GM12891 (cell line): ENCODE measurements at regions not wholly inside any gene's neighbourhood (a gene's known extent, or its start where the extent isn't known, plus 50 kb on each side); places are given as distances from the start of the nearest gene placed in this dataset.

Source experiments
- DNase-seq: peaks from one replicate; pipeline ENCODE4 v3.0.0; 2011; ENCODE audit warnings: low spot score; ENCODE audit not compliant: insufficient read length
- FAIRE-seq: peaks from 2 replicates; lab custom pipeline; 2011; peaks lifted over from hg19 to GRCh38; lab: Jason Lieb, UNC
- PAX5 ChIP-seq: IDR thresholded peaks from 2 replicates; pipeline ENCODE4 v1.6.1; 2011; ENCODE audit warnings: low read length, moderate library complexity, mild to moderate bottlenecking; ENCODE audit not compliant: insufficient read depth, severe bottlenecking
- POLR2A ChIP-seq: IDR thresholded peaks from 2 replicates; pipeline ENCODE4 v1.6.1; 2011; ENCODE audit warnings: low read depth, low read length, control low read depth
- POLR2AphosphoS5 ChIP-seq: IDR thresholded peaks from 2 replicates; pipeline ENCODE4 v1.6.1; 2011; ENCODE audit warnings: low read depth, low read length, control low read depth
- POU2F2 ChIP-seq: IDR thresholded peaks from 2 replicates; pipeline ENCODE4 v1.6.1; 2011; ENCODE audit warnings: low read depth, mild to moderate bottlenecking, control low read depth, low read length, moderate library complexity
- SPI1 ChIP-seq: IDR thresholded peaks from 2 replicates; pipeline ENCODE4 v1.6.1; 2011; ENCODE audit warnings: low read depth, low read length, control low read depth
- TAF1 ChIP-seq: IDR thresholded peaks from 2 replicates; pipeline ENCODE4 v1.6.1; 2011; ENCODE audit warnings: low read depth, low read length, control low read depth

DNA sequence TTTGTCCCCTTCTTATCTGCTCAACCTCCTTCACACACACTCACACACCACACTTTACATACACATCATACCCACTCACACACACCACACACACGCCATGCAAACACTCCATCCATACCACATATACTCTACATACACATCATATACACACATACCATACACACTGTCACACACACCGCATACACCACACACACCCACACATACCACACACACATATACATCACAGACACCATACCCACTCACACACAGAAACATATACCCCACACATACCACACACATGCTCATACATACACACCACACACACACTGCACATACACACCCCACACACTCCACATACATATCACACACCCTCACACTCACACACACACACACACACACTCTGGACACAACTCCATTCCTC lies 54.3 kb upstream of the ACP3 start:
- no peak for DNase-seq
- no peak for TF ChIP-seq SPI1
- TF ChIP-seq TAF1 = no peak
- no peak for TF ChIP-seq POLR2A
- TF ChIP-seq POU2F2 = no peak
- no peak for TF ChIP-seq PAX5
- no peak for TF ChIP-seq POLR2AphosphoS5
- FAIRE-seq = no peak

- FAIRE-seq (no peak), DNase-seq (no peak)
- TF ChIP-seq SPI1 (no peak), PAX5 (no peak), POLR2AphosphoS5 (no peak), POLR2A (no peak), TAF1 (no peak), POU2F2 (no peak)
Observed at GRCh38 chr3:132265028-132265427, 52.2 kb upstream of the ACP3 start.

DNA sequence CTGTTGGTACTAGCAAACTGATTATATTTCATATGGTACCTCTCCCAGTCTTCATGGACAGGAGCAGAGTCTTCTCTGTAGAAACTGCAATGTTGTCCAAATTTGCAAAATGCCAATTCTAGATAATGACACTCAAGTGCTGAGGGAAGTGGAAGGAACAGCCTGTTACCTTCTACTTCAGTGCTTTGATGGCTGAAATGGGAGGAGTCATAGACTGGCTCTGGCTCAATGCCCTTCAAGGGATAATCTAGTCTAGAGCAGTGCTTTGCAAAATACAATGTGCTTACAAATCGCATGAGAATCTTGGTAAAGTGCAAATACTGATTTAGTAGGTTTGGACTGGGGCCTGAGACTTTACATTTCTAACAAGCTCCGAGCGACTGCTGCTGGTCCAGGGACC lies 51.7 kb upstream of the ACP3 start:
- no peak for DNase-seq
- FAIRE-seq = no peak

DNA sequence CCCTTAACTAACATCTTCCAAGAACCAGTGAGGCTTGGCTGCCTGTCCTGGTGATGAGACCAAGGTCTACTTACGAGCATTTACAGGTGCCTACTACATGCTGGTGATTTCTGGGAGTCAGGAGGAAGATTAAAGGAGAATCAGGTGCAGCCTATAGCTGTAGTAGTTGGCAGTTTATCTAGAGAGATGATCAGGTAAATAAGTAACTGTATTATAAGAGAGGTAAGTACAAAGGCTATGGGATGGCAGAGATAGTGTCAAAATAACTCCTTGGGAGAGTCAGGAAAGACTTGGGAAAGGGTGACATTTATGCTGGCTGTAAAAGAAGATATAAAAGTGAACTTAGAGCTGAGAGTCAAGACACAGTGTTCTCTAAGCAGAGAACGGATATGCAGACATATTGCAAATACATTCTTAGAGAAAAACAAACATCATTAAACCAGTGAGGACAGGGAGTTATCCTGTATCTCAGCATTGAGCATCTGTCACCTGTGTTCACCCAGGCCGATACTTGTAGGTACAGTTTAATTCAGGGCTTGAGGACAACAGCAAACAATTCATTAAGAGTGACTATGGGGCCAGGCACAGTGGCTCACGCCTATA lies 49.7 kb upstream of the ACP3 start:
- no peak for DNase-seq
- TF ChIP-seq TAF1 (no peak), PAX5 (no peak), SPI1 (no peak), POU2F2 (no peak), POLR2AphosphoS5 (no peak), POLR2A (no peak)

More for the DNA sequence above, 51.7 kb upstream of the ACP3 start:
- TF ChIP-seq POLR2A (no peak), TAF1 (no peak), SPI1 (no peak)

More for the DNA sequence above, 49.7 kb upstream of the ACP3 start:
- no peak for FAIRE-seq
